Fibroblast of the aortic adventitia (primary cell): ENCODE measurements at regions not wholly inside any gene's neighbourhood (a gene's known extent, or its start where the extent isn't known, plus 50 kb on each side); places are given as distances from the start of the nearest gene placed in this dataset.
"Not testable (repeated sequence)": the region's sequence is repeated elsewhere in the genome, so short reads cannot be mapped to it uniquely, and the experiment has no call there.

Experiments
- DNase-seq: peaks from one replicate; pipeline ENCODE4 v3.0.0-alpha.2; 2010; ENCODE audit warnings: low read depth
- H3K4me3 ChIP-seq: 2 replicates; pipeline ENCODE4 v1.5.1; 2011; ENCODE audit warnings: low read depth, mild to moderate bottlenecking, control low read depth, low read length, moderate library complexity
- TF ChIP-seq, protein P1 (sequence below): IDR thresholded peaks from 2 replicates; pipeline ENCODE4 v1.5.1; 2011; ENCODE audit warnings: mild to moderate bottlenecking, low read length, control low read depth, inconsistent platforms; ENCODE audit not compliant: insufficient read depth

DNA sequence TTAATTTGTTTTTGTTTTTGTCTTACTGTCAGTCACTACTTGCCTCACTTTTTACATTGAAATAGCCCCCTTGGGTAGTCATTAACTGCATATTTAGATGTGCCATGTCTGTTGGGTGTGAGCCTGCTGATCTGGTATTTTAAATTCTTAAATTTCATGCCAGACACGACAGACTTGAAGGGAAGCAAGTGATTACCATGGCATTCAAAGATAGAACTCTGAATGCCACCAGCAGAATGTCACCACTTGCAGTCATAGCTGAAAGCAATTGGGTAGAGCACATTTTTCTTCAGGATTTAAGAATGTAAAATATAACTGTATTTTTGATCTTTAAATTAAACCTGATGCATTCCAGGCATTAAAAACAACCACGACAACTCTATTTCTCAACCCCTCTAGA lies 396.5 kb upstream of the ATP10A start:
- TF ChIP-seq, protein P1, sequence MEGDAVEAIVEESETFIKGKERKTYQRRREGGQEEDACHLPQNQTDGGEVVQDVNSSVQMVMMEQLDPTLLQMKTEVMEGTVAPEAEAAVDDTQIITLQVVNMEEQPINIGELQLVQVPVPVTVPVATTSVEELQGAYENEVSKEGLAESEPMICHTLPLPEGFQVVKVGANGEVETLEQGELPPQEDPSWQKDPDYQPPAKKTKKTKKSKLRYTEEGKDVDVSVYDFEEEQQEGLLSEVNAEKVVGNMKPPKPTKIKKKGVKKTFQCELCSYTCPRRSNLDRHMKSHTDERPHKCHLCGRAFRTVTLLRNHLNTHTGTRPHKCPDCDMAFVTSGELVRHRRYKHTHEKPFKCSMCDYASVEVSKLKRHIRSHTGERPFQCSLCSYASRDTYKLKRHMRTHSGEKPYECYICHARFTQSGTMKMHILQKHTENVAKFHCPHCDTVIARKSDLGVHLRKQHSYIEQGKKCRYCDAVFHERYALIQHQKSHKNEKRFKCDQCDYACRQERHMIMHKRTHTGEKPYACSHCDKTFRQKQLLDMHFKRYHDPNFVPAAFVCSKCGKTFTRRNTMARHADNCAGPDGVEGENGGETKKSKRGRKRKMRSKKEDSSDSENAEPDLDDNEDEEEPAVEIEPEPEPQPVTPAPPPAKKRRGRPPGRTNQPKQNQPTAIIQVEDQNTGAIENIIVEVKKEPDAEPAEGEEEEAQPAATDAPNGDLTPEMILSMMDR, result no peak
- no peak overlapping the region for H3K4me3 ChIP-seq
- no peak for DNase-seq

DNA sequence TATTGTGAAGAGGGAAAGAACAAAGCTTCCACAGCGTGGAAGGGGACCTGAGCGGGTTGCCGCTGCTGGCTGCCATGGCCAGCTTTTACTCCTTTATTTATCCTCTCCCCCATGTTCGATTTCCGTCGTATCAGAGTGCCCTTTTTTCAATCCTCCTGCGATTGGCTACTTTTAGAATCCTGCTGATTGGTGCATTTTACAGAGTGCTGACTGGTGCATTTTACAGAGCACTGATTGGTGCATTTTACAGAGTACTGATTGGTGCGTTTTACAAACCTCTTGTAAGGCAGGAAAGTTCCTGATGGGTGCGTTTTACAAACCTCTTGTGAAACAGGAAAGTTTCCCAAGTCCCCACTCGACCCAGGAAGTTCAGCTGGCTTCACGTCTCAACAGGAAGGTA lies 381.7 kb upstream of the ATP10A start:
- H3K4me3 ChIP-seq, DNase-seq: not testable (repeated sequence)

DNA sequence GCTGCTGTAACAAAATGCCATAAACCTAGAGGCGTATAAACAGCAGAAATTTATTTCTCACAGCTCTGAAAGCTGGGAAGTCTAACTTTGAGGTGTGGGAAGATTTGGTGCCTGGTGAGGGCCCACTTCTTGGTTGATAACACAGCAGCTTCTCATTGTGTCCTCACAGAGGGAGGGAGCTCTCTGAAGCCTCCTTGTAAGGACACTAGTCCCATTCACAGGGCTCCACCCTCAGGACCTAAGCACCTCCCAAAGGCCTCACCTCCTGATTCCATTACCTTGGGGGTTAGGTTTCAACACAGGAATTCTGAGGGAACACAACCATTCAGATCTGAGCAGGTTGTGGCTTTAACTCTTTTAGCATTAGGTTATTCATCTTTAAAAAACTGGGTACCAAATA lies 380.3 kb upstream of the ATP10A start:
- no peak for DNase-seq
- no peak overlapping the region for H3K4me3 ChIP-seq
- TF ChIP-seq, protein P1, result no peak

DNA sequence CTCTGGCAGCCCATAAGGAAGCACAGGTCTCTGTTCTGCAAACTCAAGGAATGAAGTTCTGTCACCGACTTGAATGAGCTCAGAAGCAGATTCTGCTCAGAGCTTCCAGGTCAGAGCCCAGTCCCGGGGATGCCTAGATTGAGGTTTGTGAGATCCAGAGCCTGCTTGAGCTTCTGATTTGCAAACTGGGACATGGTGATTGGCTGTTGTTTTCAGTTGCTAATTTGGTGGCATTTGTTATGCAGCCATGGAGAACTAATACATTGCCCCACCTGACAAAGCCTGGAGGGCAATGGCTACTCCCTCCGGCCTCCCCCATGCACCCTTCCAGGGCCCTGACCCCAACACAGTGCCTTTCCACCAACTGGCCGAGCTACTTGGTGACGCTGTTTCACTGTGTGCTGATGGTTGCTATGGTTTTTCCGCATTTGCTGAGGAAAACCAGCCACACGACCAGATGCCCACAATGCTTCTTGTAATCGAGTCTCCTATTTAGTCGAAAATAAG lies 379.5 kb upstream of the ATP10A start:
- TF ChIP-seq, protein P1, result no peak
- H3K4me3 ChIP-seq, result no peak overlapping the region
- no peak for DNase-seq

DNA sequence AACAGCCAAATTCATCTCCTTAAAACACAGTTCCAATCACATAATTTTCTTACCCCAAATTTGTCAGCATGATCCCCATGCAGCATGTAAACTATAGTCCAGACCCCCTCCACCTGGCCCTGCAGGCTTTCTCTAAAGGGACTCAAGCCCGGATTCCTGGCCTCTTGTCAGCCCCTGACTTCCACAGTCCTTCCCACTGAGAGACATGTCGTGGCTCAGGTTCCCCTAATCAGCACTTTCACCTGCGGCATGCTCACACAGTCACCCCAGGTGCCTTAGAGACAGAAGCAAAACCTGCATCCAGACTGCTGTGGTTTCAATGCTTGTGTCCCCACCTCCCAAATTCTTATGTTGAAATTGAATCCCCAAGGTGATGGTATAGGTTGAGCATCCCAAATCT lies 372.7 kb upstream of the ATP10A start:
- TF ChIP-seq, protein P1, result no peak
- DNase-seq, result no peak
- H3K4me3 ChIP-seq, result no peak overlapping the region

DNA sequence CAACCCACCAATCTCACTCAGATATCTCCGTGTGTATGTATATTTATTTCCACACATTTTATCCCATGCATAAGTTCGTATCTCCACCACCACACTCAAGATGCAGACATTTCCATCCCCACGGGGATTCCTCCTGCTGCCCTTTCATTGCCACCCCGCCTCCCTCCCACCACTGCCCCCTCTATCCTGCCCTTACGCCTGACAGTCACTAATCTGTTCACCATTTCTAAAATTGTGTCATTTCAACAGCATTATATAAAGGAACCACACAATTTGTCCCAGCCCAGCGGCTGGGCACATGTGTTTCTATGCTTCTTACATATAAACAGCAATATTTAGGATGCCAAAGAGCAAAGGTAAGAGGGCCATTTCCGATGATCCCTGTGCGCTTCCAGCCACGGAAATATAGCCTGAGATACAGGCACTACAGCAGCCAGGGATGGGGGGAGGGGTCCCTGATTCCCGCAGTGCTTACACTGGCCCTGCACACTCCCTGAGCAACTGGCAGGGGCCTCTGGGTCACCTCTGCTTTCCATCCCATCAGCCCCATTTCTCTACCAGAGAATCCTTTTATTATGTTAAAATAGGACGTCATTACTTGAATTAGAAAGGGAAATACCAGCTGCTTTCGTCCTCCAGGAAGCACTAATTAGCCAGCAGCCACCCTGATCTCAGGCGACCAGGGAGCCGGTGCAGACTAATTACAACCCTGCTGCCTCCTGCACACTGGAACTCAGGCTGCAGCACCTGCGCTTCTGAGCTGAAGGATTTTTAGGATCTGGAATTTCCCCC lies 372.0 kb upstream of the ATP10A start:
- TF ChIP-seq, protein P1, result no peak
- no peak for DNase-seq
- H3K4me3 ChIP-seq, result no peak overlapping the region

DNA sequence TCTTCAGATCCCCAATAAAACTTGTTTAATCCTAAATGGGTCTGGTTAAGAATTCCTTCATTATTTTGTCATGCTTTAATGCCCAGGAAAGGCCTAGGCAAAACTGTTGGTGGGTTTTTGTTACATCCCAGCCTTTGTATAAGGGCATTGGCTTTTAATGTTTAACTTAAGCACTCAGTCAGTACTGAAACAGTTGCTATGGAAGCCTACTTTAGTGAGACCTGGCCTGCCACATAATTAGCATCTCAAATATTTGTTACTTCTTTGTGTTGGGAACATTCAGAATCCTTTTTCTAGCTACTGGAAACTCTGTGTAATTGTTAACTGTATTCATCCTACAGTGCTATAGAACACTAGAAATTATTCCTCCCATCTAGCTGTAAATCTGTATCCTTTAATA lies 369.6 kb upstream of the ATP10A start:
- no peak for DNase-seq
- no peak overlapping the region for H3K4me3 ChIP-seq
- TF ChIP-seq, protein P1, result no peak
